ENCODE measurements at regions not wholly inside any gene's neighbourhood (a gene's known extent, or its start where the extent isn't known, plus 50 kb on each side); places are given as distances from the start of the nearest gene placed in this dataset.

DNA sequence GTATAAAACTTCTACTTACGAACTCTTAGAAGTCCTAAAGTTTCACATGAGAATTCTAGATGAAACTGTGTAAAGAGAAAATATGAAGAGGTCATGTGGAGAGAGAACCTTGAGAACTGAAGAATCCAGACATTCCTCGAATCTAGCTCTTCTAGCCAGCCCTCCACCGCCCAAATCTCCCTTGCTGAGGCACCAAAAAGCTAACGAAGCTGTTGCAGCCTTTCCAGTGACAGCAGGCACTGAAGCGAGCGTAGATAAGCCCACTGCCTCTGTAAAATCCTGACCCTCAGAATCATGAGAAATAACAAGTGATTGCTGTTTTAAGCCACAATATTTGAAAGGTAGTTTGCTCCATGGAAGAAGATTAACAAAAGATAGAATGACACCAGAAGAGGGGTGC lies 134.0 kb downstream of the GOLGA6L6 start:
- TF ChIP-seq CTCF (conservative IDR thresholded peaks at IDR 0.05; ENCODE audit: low read length) (no peak), EZH2phosphoT487 (IDR thresholded peaks at IDR 0.05; ENCODE audit: borderline replicate concordance, low read depth, low read length) (no peak)
